GM12891 (cell line): ENCODE measurements at regions not wholly inside any gene's neighbourhood (a gene's known extent, or its start where the extent isn't known, plus 50 kb on each side); places are given as distances from the start of the nearest gene placed in this dataset.
"Not testable (repeated sequence)": the region's sequence is repeated elsewhere in the genome, so short reads cannot be mapped to it uniquely, and the experiment has no call there.

Experiments used
- DNase-seq: peaks from one replicate; pipeline ENCODE4 v3.0.0; 2011; ENCODE audit warnings: low spot score; ENCODE audit not compliant: insufficient read length
- FAIRE-seq: peaks from 2 replicates; lab custom pipeline; 2011; peaks lifted over from hg19 to GRCh38; lab: Jason Lieb, UNC
- PAX5 ChIP-seq: IDR thresholded peaks from 2 replicates; pipeline ENCODE4 v1.6.1; 2011; ENCODE audit warnings: low read length, moderate library complexity, mild to moderate bottlenecking; ENCODE audit not compliant: insufficient read depth, severe bottlenecking
- POLR2A ChIP-seq: IDR thresholded peaks from 2 replicates; pipeline ENCODE4 v1.6.1; 2011; ENCODE audit warnings: low read depth, low read length, control low read depth
- POLR2AphosphoS5 ChIP-seq: IDR thresholded peaks from 2 replicates; pipeline ENCODE4 v1.6.1; 2011; ENCODE audit warnings: low read depth, low read length, control low read depth
- POU2F2 ChIP-seq: IDR thresholded peaks from 2 replicates; pipeline ENCODE4 v1.6.1; 2011; ENCODE audit warnings: low read depth, mild to moderate bottlenecking, control low read depth, low read length, moderate library complexity
- SPI1 ChIP-seq: IDR thresholded peaks from 2 replicates; pipeline ENCODE4 v1.6.1; 2011; ENCODE audit warnings: low read depth, low read length, control low read depth
- TAF1 ChIP-seq: IDR thresholded peaks from 2 replicates; pipeline ENCODE4 v1.6.1; 2011; ENCODE audit warnings: low read depth, low read length, control low read depth

DNA sequence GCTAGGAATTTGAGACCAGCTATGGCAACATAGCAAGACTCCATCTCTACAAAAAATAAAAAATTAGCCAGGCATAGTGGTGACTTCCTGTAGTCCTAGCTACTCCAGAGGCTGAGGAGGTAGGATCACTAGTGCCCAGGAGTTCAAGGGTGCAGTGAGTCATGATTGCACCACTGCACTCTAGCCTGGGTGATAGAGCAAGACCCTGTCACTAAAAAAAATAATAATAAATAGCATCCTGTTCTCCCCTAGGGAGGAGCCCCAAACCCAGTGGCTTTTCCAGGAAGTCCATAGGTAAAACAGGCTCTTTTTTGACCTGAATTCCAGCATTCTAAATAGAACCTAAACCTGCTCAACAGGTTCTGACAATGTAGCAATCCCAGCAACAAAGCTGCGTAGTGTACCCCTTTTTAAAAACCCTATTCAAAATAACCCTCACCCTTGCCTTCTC lies 192.0 kb downstream of the ALDH8A1 start:
- FAIRE-seq: no peak
- DNase-seq: no peak

DNA sequence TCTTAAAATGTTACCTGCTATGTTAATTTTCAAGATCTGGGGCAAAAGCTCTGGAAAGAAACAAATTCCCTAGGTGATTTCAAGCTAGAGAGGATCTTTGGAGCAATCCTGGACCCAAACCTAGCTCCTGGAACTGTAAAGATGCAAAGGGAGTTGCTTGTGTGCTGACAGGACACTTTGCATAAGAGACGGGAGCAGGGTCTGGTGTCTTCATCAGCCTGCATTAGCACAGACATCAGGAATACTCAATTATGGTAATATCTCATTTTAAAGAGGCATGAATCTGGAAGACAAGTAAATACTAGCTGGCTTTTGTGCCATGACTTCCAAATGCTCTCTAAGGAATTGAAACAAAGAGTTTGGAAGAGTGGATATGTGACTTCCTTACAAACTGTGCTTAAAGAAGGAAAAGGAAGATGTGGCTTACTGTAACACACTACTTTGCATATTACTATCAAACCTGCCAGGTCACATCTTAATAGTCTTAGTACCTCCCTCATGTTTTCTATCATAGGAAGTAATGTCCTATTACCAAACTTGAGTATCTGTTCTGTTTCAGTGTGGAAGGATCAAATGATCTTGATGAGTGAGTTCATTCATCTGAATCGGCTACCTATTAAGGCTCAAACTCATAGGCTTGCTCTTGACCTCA lies 193.4 kb downstream of the ALDH8A1 start:
- DNase-seq: no peak
- TF ChIP-seq TAF1 (no peak), POLR2A (no peak), PAX5 (no peak), SPI1 (no peak), POLR2AphosphoS5 (no peak), POU2F2 (no peak)
- FAIRE-seq: no peak

More for the DNA sequence above, 192.0 kb downstream of the ALDH8A1 start:
- no peak for TF ChIP-seq POLR2A
- no peak for TF ChIP-seq PAX5
- no peak for TF ChIP-seq POLR2AphosphoS5
- no peak for TF ChIP-seq TAF1
- no peak for TF ChIP-seq SPI1
- TF ChIP-seq POU2F2: no peak

DNA sequence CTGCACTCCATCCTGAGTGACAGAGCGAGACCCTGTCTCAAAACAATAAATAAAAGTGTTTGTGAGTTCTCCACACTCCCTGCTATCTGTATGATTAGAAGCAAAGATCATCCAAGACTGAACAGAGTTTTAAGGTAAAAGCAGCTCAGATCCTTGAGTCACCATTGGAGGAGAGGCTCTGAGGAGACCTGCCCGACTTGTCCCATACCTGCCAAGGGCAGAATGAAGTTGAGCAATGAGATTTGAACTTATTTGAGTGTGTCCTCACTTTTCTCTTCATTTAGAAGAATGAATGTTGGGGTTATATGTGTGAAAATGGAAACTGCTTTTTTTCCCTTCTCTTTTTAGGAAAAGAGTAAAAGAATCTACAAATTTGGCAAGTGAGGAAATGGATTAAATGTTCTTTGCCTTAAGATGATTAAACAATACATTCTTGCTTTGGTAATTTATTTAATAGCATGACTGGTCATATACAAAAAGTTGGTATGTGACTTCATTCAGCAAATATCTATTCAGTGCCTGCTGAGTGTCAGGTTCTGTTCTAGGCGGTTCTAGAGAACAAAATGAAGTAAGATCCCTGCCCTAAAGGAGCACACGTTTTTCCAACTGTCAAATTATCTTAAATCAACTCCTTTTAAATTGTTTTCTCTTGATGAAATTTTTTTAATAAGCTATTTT lies 195.7 kb downstream of the ALDH8A1 start:
- no peak for FAIRE-seq
- TF ChIP-seq POLR2AphosphoS5: no peak
- no peak for TF ChIP-seq POU2F2
- no peak for TF ChIP-seq POLR2A
- TF ChIP-seq PAX5: no peak
- no peak for TF ChIP-seq SPI1
- no peak for TF ChIP-seq TAF1
- no peak for DNase-seq

DNA sequence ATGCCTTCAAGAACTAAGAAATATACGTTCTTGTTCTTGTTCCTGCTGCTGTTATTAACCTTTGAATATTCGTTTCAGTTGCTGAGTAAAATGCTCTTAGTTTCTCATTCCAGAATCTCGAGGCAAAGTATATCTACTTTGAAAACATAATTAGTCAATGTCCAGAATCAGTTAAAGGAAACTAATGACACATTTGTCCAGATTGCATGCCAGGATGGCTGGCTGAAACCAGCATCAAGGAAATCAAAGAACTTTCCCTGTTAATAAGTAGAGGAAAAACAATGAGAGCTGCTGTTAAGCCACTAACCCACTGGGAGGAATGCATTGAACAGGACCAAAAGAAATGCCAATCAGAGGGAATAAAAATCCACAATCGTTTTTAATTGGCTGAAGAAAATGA lies 196.9 kb downstream of the ALDH8A1 start:
- TF ChIP-seq PAX5 (no peak), TAF1 (no peak), POU2F2 (no peak), POLR2A (no peak), SPI1 (no peak), POLR2AphosphoS5 (no peak)
- FAIRE-seq (no peak), DNase-seq (no peak)

DNA sequence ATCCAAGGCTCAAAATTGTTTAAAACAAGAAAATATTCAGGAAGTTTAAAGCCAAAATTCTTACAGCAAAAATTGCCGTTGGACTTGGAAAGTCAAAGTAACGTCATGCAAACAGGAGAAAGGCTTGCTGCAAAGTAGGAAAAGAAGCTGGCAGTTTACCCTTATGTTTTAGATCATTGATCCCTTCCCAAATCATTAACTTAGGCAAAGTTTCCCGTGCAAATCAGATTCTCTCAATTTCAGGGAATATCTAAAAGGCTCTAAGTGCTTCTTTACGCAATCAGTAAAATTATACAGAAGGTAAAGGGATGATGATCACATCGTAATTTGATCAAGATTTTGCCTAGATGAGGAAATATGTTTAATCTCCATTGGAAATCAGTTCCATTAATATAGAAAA lies 197.5 kb downstream of the ALDH8A1 start:
- TF ChIP-seq POU2F2 (no peak), TAF1 (no peak), POLR2A (no peak), PAX5 (no peak), POLR2AphosphoS5 (no peak), SPI1 (no peak)
- DNase-seq: no peak
- FAIRE-seq: no peak

DNA sequence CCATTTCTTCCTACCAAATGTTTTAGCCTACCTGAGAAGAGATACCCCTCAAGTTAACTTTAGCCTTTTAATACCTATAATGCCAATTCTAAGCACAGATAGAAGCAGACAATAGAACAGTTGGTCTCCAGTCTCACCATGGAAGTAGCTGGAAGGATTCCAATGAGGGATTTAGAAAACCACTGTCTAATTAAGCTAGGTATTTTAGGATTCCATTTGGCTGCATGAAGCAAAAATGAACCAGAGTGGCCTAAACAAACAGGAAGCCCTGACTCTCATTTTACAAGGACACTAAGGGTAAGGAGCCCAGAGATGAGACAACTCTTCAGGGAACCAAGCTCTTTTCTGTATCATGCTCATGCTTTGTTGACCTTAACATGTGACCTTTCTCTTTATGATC lies 199.2 kb downstream of the ALDH8A1 start:
- no peak for DNase-seq
- FAIRE-seq: no peak

DNA sequence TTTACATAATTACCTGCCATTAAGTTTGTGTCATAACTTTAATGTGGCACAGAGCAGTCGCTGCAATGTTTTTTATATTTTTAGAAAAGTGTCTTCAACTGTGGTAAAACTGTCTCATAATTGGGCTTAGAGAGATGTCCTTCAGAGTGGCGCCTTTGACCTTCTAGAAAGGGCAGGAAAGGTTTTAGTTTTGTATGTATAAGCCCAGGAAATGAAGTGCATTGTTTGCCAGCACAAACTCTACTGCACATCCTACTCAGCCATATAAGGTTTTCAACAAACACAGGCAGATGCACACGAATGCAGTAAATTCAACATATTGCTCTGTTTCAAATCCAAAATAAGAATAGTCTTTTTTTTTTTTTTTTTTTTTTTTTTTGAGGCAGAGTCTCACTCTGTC lies 201.4 kb downstream of the ALDH8A1 start:
- FAIRE-seq: no peak
- no peak for DNase-seq
- TF ChIP-seq SPI1: no peak
- no peak for TF ChIP-seq POLR2AphosphoS5
- no peak for TF ChIP-seq POU2F2
- TF ChIP-seq TAF1: no peak
- TF ChIP-seq PAX5: no peak
- no peak for TF ChIP-seq POLR2A

More for the DNA sequence above, 199.2 kb downstream of the ALDH8A1 start:
- no peak for TF ChIP-seq PAX5
- no peak for TF ChIP-seq POLR2A
- no peak for TF ChIP-seq TAF1
- no peak for TF ChIP-seq SPI1
- no peak for TF ChIP-seq POU2F2
- TF ChIP-seq POLR2AphosphoS5: no peak

DNA sequence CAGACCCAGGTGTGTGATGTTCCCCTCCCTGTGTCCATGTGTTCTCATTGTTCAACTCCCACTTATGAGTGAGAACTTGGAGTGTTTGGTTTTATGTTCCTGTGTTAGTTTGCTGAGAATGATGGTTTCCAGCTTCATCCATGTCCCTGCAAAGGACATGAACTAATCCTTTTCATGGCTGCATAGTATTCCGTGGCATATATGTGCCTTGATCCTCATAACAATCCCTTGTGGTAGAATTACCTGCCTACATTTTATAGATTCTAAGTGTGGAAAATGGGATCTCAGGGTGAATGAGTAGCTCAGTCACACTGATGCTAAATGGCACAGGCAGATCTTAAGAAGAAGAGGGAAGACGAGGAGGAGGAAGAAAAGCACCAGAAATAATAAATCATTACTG lies 202.7 kb downstream of the ALDH8A1 start:
- not testable (repeated sequence) for DNase-seq

DNA sequence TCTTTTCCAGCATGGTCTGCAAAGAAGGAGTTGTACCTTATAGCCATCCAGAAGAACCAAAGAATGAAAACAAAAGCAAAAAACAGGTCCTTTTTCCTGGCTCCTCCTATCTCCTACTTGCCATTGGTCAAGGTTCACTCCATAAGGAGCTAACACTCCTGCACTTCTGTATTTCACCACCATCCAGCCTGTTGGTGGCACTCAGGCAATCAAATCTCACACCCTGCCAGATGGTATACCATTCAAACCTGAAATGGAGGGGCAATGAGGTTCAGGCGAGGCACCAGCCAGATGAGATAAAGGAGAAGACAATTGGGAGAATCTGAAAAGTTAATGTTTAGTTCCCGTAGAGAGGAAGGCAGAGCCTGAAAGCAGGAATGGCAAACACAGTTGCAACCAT lies 203.8 kb downstream of the ALDH8A1 start:
- TF ChIP-seq POLR2AphosphoS5: no peak
- no peak for TF ChIP-seq POU2F2
- no peak for TF ChIP-seq TAF1
- no peak for TF ChIP-seq POLR2A
- TF ChIP-seq SPI1: no peak
- no peak for FAIRE-seq
- no peak for DNase-seq

More for the DNA sequence above, 202.7 kb downstream of the ALDH8A1 start:
- not testable (repeated sequence) for FAIRE-seq

DNA sequence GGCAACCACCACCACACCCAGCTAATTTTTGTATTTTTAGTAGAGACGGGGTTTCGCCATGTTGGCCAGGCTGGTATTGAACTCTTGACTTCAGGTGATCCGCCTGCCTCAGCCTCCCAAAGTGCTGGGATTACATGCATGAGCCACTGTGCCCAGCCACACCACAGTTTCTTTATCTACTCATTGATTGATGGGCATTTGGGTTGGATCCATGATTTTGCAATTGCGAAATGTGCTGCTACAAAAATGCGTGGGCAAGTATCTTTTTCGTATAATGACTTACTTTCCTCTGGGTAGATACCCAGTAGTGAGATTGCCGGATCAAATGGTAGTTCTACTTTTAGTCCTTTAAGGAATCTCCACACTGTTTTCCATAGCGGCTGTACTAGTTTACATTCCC lies 204.7 kb downstream of the ALDH8A1 start:
- FAIRE-seq, DNase-seq: not testable (repeated sequence)
